HL-60 (cell line): ENCODE measurements at regions not wholly inside any gene's neighbourhood (a gene's known extent, or its start where the extent isn't known, plus 50 kb on each side); places are given as distances from the start of the nearest gene placed in this dataset.

Experiments used
- CTCF ChIP-seq: IDR thresholded peaks from one replicate; pipeline ENCODE4 v1.5.1; 2011; ENCODE audit warnings: low read length, control low read depth, inconsistent platforms; ENCODE audit not compliant: insufficient read depth
- GABPA ChIP-seq: IDR thresholded peaks from 2 replicates; pipeline ENCODE4 v1.6.1; 2012; ENCODE audit warnings: low read depth
- POLR2AphosphoS5 ChIP-seq: IDR thresholded peaks from 2 replicates; pipeline ENCODE4 v1.6.1; 2012; ENCODE audit warnings: low read depth
- REST ChIP-seq: IDR thresholded peaks from 2 replicates; pipeline ENCODE4 v1.6.1; 2012; ENCODE audit warnings: low read depth; ENCODE audit not compliant: insufficient replicate concordance
- SPI1 ChIP-seq: IDR thresholded peaks from 2 replicates; pipeline ENCODE4 v1.6.1; 2012; ENCODE audit warnings: low read depth, mild to moderate bottlenecking, borderline replicate concordance

GRCh38 chr6:87972279-87972678 is 75.4 kb upstream of the SPACA1 start:
- TF ChIP-seq REST (no peak), CTCF (no peak), POLR2AphosphoS5 (no peak), GABPA (no peak), SPI1 (no peak)
